ENCODE measurements at regions not wholly inside any gene's neighbourhood (a gene's known extent, or its start where the extent isn't known, plus 50 kb on each side); places are given as distances from the start of the nearest gene placed in this dataset.
A peak's percentile ranks its signal among the peaks of the same experiment; 100 is the strongest.

GRCh38 chr10:3631291-3631690, 153.7 kb downstream of the KLF6 start:
- DNase-seq: no peak
- TF ChIP-seq POLR2AphosphoS5 (IDR thresholded peaks at IDR 0.05) (no peak), EP300 (IDR thresholded peaks at IDR 0.05) (no peak), CTCF (IDR thresholded peaks at IDR 0.05) (no peak), POLR2A (IDR thresholded peaks at IDR 0.05) (no peak)
- Histone ChIP-seq H3K9me3 (no peaks in the 10 kb centered on the region), H3K27ac (no peak overlapping the region), H3K27me3 (no peaks in the 10 kb centered on the region), H3K4me1 (no peaks in the 10 kb centered on the region), H3K36me3 (no peaks in the 10 kb centered on the region), H3K4me3 (no peak overlapping the region)
- WGBS, 5 donors: 87 to 96% (median 95%) methylated on average over 2 of the region's 2 CpGs
- intact Hi-C loops (cut with DNase I; ENCODE audit: low total_unique reads): no loop called here

- no peak for TF ChIP-seq POLR2AphosphoS5 (IDR thresholded peaks at IDR 0.05)
- intact Hi-C loops (cut with DNase I; ENCODE audit: low total_unique reads): no loop called here
- peaks cover 0 to 9% (median 0%) of the 10 kb centered on the region in 4 donors for H3K4me1 ChIP-seq
- H3K36me3 ChIP-seq: no peaks in the 10 kb centered on the region
- H3K4me3 ChIP-seq: no peak overlapping the region
- no peaks in the 10 kb centered on the region for H3K27me3 ChIP-seq
- no peak for DNase-seq
- H3K27ac ChIP-seq: no peak overlapping the region
- WGBS, 5 donors: 69 to 78% (median 74%) methylated on average over 11 of the region's 11 CpGs
- peaks cover 0 to 3% (median 0%) of the 10 kb centered on the region in 4 donors for H3K9me3 ChIP-seq
Observed at GRCh38 chr10:3625959-3626751, 158.9 kb downstream of the KLF6 start.

- peak in 2 of 3 donors; percentile 19 to 60 for TF ChIP-seq POLR2AphosphoS5 (IDR thresholded peaks at IDR 0.05)
- TF ChIP-seq POLR2A (IDR thresholded peaks at IDR 0.05): no peak
- Histone ChIP-seq H3K27me3 (no peaks in the 10 kb centered on the region), H3K27ac (peak overlapping the region in 2 of 5 donors; percentile 4 to 41), H3K36me3 (no peaks in the 10 kb centered on the region), H3K4me3 (no peak overlapping the region), H3K4me1 (peaks cover 0 to 9% (median 0%) of the 10 kb centered on the region in 4 donors), H3K9me3 (peaks cover 0 to 10% (median 2%) of the 10 kb centered on the region in 4 donors)
- WGBS, 5 donors: 75 to 85% (median 82%) methylated on average over 8 of the region's 8 CpGs
- intact Hi-C loops (cut with DNase I; ENCODE audit: low total_unique reads): no loop called here
- no peak for DNase-seq
Observed at GRCh38 chr10:3624367-3624766, 160.6 kb downstream of the KLF6 start.

- intact Hi-C loops (cut with DNase I; ENCODE audit: low total_unique reads): no loop called here
Observed at GRCh38 chr10:3623746-3624145, 161.3 kb downstream of the KLF6 start.

More at GRCh38 chr10:3623746-3624145, 161.3 kb downstream of the KLF6 start:
- Histone ChIP-seq H3K4me3 (no peak overlapping the region), H3K4me1 (peaks cover 0 to 9% (median 0%) of the 10 kb centered on the region in 4 donors), H3K27ac (peak overlapping the region in 3 of 5 donors; percentile 1 to 41 (median 4)), H3K27me3 (no peaks in the 10 kb centered on the region), H3K36me3 (no peaks in the 10 kb centered on the region), H3K9me3 (peaks cover 0 to 10% (median 2%) of the 10 kb centered on the region in 4 donors)
- TF ChIP-seq POLR2A (IDR thresholded peaks at IDR 0.05) (no peak), POLR2AphosphoS5 (IDR thresholded peaks at IDR 0.05) (peak in 1 of 3 donors; percentile 49), CTCF (IDR thresholded peaks at IDR 0.05) (no peak), EP300 (IDR thresholded peaks at IDR 0.05) (no peak)
- peak in 1 of 2 donors; percentile 55 for DNase-seq
- 57 to 73% (median 63%) methylated on average over 7 of the region's 7 CpGs for WGBS, 5 donors

Data from stomach (tissue), 8 donors.